HFFc6 (cell line): ENCODE measurements at regions not wholly inside any gene's neighbourhood (a gene's known extent, or its start where the extent isn't known, plus 50 kb on each side); places are given as distances from the start of the nearest gene placed in this dataset.
"Not testable (repeated sequence)": the region's sequence is repeated elsewhere in the genome, so short reads cannot be mapped to it uniquely, and the experiment has no call there.

ENCODE experiments used
- DNase-seq: peaks from one replicate; pipeline ENCODE4 v3.0.0-alpha.2; 2018
- H3K27ac Mint-ChIP-seq: 2 replicates; pipeline ENCODE4 v1.8.0; 2020; ENCODE audit warnings: mild to moderate bottlenecking, mixed read lengths
- H3K27me3 Mint-ChIP-seq: 2 replicates; pipeline ENCODE4 v1.8.0; 2021; ENCODE audit warnings: mild to moderate bottlenecking, moderate library complexity, mixed read lengths; ENCODE audit not compliant: insufficient read depth
- H3K36me3 Mint-ChIP-seq: 2 replicates; pipeline ENCODE4 v1.8.0; 2021; ENCODE audit warnings: low read depth, mixed read lengths
- H3K4me1 Mint-ChIP-seq: 2 replicates; pipeline ENCODE4 v1.8.0; 2020; ENCODE audit warnings: low read depth, mixed read lengths
- H3K4me3 Mint-ChIP-seq: 2 replicates; pipeline ENCODE4 v1.8.0; 2020; ENCODE audit warnings: mild to moderate bottlenecking, moderate library complexity, mixed read lengths
- H3K9me3 Mint-ChIP-seq: 2 replicates; pipeline ENCODE4 v1.8.0; 2020; ENCODE audit warnings: mild to moderate bottlenecking, mixed read lengths
- CTCF ChIP-seq: fragments of 200-600 bp; sonication (generic); IDR thresholded peaks from 2 replicates; pipeline ENCODE4 v1.5.0; 2021; ENCODE audit warnings: antibody characterized with exemption, mild to moderate bottlenecking

DNA sequence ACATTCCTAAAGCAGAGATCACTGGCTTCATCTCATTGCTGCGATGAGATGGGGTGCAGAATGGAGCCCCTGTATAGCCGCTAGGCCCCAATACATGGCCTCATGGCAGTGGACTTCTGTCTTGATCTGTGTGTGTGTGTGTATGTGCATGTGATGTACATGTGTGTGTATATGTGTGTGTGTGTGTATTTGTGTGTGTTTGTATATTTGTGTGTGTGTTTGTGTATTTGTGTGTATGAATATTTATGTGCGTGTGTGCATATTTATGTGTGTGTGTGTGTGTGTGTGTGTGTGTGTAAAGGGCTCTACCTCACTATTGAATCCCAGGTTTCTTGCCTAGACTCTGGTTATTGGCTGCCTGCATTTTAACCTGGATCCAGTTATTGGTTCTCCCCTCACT is 958.2 kb downstream of the GRID1 start:
- no peaks in the 10 kb centered on the region; the same call in none of the 2 replicates for H3K36me3 Mint-ChIP-seq

GRCh38 chr10:85410586-85410985 is 956.0 kb downstream of the GRID1 start:
- not testable (repeated sequence) for H3K27ac Mint-ChIP-seq, H3K4me1 Mint-ChIP-seq, DNase-seq, H3K4me3 Mint-ChIP-seq, H3K36me3 Mint-ChIP-seq, H3K27me3 Mint-ChIP-seq
- H3K9me3 Mint-ChIP-seq = peaks cover 78% of the 10 kb centered on the region

More for the DNA sequence above, 958.2 kb downstream of the GRID1 start:
- peaks cover 67% of the 10 kb centered on the region for H3K9me3 Mint-ChIP-seq
- TF ChIP-seq CTCF = no peak
- H3K27me3 Mint-ChIP-seq = no peaks in the 10 kb centered on the region
- no peak overlapping the region for H3K4me3 Mint-ChIP-seq
- DNase-seq = no peak
- no peaks in the 10 kb centered on the region for H3K4me1 Mint-ChIP-seq
- H3K27ac Mint-ChIP-seq = no peak overlapping the region

- H3K27ac Mint-ChIP-seq = no peak overlapping the region
- peaks cover 62% of the 10 kb centered on the region for H3K9me3 Mint-ChIP-seq
- no peak for TF ChIP-seq CTCF
- H3K36me3 Mint-ChIP-seq = no peaks in the 10 kb centered on the region; the same call in 1 of the 2 replicates
- no peak overlapping the region for H3K4me3 Mint-ChIP-seq
- H3K4me1 Mint-ChIP-seq = no peaks in the 10 kb centered on the region
- H3K27me3 Mint-ChIP-seq = peaks cover 2% of the 10 kb centered on the region; the same call in 1 of the 2 replicates
- DNase-seq = no peak
These were observed 953.0 kb downstream of the GRID1 start for GRCh38 chr10:85413570-85413969.

GRCh38 chr10:85420501-85421191 is 945.9 kb downstream of the GRID1 start:
- no peak overlapping the region for H3K27ac Mint-ChIP-seq
- peaks cover 4% of the 10 kb centered on the region for H3K36me3 Mint-ChIP-seq
- peaks cover 52% of the 10 kb centered on the region for H3K9me3 Mint-ChIP-seq
- no peak overlapping the region for H3K4me3 Mint-ChIP-seq
- H3K4me1 Mint-ChIP-seq = no peaks in the 10 kb centered on the region
- DNase-seq = no peak
- no peak for TF ChIP-seq CTCF
- no peaks in the 10 kb centered on the region; the same call in 1 of the 2 replicates for H3K27me3 Mint-ChIP-seq

DNA sequence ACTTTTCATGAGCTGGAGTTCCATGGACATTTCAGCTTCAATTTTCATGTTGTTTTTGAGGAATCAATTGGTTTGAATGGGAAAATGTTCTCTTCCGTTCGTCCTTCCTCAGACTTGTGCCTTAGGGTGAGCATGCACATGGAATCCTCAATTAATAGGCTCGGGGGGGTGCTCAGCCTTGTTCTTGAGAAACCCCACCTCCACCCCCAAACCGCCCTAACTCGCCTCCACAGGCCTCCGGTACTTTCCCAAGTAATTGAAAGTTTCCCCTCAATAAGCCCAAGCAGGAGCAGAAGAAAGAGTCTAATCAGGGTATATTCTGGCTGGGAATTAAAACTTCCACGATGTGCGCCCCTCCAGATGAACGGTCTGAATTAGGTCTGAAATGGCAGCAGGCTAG is 945.2 kb downstream of the GRID1 start:
- Mint-ChIP-seq H3K27me3 (no peaks in the 10 kb centered on the region; the same call in 1 of the 2 replicates), H3K9me3 (peaks cover 45% of the 10 kb centered on the region), H3K36me3 (peaks cover 4% of the 10 kb centered on the region), H3K27ac (no peak overlapping the region), H3K4me1 (no peaks in the 10 kb centered on the region), H3K4me3 (no peak overlapping the region)
- no peak for TF ChIP-seq CTCF
- DNase-seq = no peak

DNA sequence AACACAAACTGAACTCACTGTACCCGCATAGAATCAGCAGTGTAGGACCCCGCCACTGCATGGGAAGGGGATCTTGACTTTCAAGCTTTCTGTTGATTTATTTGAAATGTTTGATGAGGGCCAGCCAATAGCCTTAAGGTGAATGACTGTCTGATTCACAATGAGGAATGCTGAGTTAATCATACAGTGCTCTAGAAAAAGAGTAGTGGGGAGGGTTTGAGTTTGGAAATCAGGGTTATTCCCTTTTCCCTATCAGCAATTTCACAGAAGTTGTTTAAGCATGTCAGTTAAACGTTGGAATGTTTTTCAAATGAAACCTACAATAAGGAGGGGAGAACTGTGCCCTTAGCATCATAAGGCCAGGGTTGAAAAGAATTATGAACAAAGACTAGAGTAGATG is 937.5 kb downstream of the GRID1 start:
- no peak overlapping the region for H3K4me3 Mint-ChIP-seq
- no peak for TF ChIP-seq CTCF
- H3K27me3 Mint-ChIP-seq = peaks cover 1% of the 10 kb centered on the region; the same call in 1 of the 2 replicates
- H3K9me3 Mint-ChIP-seq = peaks cover 38% of the 10 kb centered on the region
- peaks cover 7% of the 10 kb centered on the region; the same call in 1 of the 2 replicates for H3K36me3 Mint-ChIP-seq
- H3K27ac Mint-ChIP-seq = no peak overlapping the region
- no peaks in the 10 kb centered on the region for H3K4me1 Mint-ChIP-seq
- DNase-seq = no peak
